ENCODE measurements at regions not wholly inside any gene's neighbourhood (a gene's known extent, or its start where the extent isn't known, plus 50 kb on each side); places are given as distances from the start of the nearest gene placed in this dataset.

DNA sequence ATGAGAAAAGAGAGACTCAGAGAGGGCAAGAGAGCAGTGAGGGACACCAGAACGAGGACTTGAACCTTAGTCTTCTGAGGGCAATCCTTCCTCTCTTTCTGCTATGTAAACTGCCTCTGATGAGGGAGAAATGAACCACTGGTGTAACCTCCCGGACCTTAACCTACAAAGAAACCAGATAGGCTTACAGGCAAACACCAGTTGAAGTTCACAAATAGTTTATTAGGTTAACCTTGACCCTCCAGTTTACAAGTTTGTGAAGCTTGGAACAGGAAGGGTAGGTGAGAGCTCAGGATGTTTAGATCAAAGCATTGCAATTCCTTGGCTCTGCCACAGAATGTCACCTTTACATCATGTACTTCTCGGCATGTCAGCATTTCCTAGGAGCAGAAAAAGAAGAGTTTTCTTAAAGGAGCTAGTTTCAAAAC, 486.4 kb upstream of the SPRED2 start (continued):
- TF ChIP-seq, protein P1, sequence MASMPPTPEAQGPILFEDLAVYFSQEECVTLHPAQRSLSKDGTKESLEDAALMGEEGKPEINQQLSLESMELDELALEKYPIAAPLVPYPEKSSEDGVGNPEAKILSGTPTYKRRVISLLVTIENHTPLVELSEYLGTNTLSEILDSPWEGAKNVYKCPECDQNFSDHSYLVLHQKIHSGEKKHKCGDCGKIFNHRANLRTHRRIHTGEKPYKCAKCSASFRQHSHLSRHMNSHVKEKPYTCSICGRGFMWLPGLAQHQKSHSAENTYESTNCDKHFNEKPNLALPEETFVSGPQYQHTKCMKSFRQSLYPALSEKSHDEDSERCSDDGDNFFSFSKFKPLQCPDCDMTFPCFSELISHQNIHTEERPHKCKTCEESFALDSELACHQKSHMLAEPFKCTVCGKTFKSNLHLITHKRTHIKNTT (CRISPR knock-in tag; IDR thresholded peaks at IDR 0.05): no peak
- no peak for TF ChIP-seq ZNF607 (CRISPR knock-in tag; IDR thresholded peaks at IDR 0.05; ENCODE audit: borderline replicate concordance)
- TF ChIP-seq, protein P2, sequence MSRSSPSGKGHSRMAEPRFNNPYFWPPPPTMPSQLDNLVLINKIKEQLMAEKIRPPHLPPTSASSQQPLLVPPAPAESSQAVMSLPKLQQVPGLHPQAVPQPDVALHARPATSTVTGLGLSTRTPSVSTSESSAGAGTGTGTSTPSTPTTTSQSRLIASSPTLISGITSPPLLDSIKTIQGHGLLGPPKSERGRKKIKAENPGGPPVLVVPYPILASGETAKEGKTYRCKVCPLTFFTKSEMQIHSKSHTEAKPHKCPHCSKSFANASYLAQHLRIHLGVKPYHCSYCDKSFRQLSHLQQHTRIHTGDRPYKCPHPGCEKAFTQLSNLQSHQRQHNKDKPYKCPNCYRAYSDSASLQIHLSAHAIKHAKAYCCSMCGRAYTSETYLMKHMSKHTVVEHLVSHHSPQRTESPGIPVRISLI (CRISPR knock-in tag; IDR thresholded peaks at IDR 0.05; ENCODE audit: borderline replicate concordance): no peak
- no peak for TF ChIP-seq ISX (CRISPR knock-in tag; conservative IDR thresholded peaks at IDR 0.05)
- TF ChIP-seq, protein P3, sequence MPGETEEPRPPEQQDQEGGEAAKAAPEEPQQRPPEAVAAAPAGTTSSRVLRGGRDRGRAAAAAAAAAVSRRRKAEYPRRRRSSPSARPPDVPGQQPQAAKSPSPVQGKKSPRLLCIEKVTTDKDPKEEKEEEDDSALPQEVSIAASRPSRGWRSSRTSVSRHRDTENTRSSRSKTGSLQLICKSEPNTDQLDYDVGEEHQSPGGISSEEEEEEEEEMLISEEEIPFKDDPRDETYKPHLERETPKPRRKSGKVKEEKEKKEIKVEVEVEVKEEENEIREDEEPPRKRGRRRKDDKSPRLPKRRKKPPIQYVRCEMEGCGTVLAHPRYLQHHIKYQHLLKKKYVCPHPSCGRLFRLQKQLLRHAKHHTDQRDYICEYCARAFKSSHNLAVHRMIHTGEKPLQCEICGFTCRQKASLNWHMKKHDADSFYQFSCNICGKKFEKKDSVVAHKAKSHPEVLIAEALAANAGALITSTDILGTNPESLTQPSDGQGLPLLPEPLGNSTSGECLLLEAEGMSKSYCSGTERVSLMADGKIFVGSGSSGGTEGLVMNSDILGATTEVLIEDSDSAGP (CRISPR knock-in tag; IDR thresholded peaks at IDR 0.05; ENCODE audit: borderline replicate concordance): no peak; the same call in 1 of the 2 replicates
- TF ChIP-seq FOXA1 (IDR thresholded peaks at IDR 0.05): no peak
- TF ChIP-seq FOXA1 (CRISPR knock-in tag; IDR thresholded peaks at IDR 0.05): peak; percentile 62
- TF ChIP-seq, protein P4, sequence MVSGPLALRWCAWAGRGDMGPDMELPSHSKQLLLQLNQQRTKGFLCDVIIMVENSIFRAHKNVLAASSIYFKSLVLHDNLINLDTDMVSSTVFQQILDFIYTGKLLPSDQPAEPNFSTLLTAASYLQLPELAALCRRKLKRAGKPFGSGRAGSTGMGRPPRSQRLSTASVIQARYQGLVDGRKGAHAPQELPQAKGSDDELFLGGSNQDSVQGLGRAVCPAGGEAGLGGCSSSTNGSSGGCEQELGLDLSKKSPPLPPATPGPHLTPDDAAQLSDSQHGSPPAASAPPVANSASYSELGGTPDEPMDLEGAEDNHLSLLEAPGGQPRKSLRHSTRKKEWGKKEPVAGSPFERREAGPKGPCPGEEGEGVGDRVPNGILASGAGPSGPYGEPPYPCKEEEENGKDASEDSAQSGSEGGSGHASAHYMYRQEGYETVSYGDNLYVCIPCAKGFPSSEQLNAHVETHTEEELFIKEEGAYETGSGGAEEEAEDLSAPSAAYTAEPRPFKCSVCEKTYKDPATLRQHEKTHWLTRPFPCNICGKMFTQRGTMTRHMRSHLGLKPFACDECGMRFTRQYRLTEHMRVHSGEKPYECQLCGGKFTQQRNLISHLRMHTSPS (CRISPR knock-in tag; IDR thresholded peaks at IDR 0.05; ENCODE audit: low read depth): no peak
- no peak for TF ChIP-seq ZFP36L1 (CRISPR knock-in tag; IDR thresholded peaks at IDR 0.05)
- peak; percentile 12; the same call in 1 of the 2 replicates for TF ChIP-seq SIX4 (CRISPR knock-in tag; IDR thresholded peaks at IDR 0.05)
- no peak for TF ChIP-seq ZNF3 (CRISPR knock-in tag; IDR thresholded peaks at IDR 0.05)
- TF ChIP-seq SRY (CRISPR knock-in tag; IDR thresholded peaks at IDR 0.05): no peak; the same call in 1 of the 2 replicates
- TF ChIP-seq IRX3 (CRISPR knock-in tag; IDR thresholded peaks at IDR 0.05; ENCODE audit: borderline replicate concordance, low read depth): no peak
- no peak for TF ChIP-seq SMARCC2 (IDR thresholded peaks at IDR 0.05)
- TF ChIP-seq KLF16 (CRISPR knock-in tag; IDR thresholded peaks at IDR 0.05): peak in 1 of 2 experiments; percentile 38; a peak in 1 of 4 replicates
- TF ChIP-seq, protein P5, sequence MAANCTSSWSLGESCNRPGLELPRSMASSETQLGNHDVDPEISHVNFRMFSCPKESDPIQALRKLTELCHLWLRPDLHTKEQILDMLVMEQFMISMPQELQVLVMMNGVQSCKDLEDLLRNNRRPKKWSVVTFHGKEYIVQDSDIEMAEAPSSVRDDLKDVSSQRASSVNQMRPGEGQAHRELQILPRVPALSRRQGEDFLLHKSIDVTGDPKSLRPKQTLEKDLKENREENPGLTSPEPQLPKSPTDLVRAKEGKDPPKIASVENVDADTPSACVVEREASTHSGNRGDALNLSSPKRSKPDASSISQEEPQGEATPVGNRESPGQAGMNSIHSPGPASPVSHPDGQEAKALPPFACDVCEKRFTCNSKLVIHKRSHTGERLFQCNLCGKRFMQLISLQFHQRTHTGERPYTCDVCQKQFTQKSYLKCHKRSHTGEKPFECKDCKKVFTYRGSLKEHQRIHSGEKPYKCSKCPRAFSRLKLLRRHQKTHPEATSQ (CRISPR knock-in tag; IDR thresholded peaks at IDR 0.05; ENCODE audit: borderline replicate concordance): no peak
- no peak for TF ChIP-seq ELF4 (CRISPR knock-in tag; IDR thresholded peaks at IDR 0.05; ENCODE audit: borderline replicate concordance)
- TF ChIP-seq, protein P6, sequence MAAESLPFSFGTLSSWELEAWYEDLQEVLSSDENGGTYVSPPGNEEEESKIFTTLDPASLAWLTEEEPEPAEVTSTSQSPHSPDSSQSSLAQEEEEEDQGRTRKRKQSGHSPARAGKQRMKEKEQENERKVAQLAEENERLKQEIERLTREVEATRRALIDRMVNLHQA (CRISPR knock-in tag; IDR thresholded peaks at IDR 0.05): no peak
- TF ChIP-seq EP300 (IDR thresholded peaks at IDR 0.05; ENCODE audit: low read depth in 2 of 2, low read length in 2 of 2): peak in 1 of 2 experiments; percentile 81; a peak in 2 of 4 replicates
- peak; percentile 54; the same call in 1 of the 2 replicates for TF ChIP-seq EP300 (CRISPR knock-in tag; IDR thresholded peaks at IDR 0.05; ENCODE audit: borderline replicate concordance)
- TF ChIP-seq ZEB1 (IDR thresholded peaks at IDR 0.05; ENCODE audit: insufficient replicate concordance, low read depth): no peak
- no peak for TF ChIP-seq GPN1 (CRISPR knock-in tag; IDR thresholded peaks at IDR 0.05; ENCODE audit: borderline replicate concordance)
- no peak for TF ChIP-seq ZNF232 (CRISPR knock-in tag; IDR thresholded peaks at IDR 0.05; ENCODE audit: borderline replicate concordance)
- no peak for TF ChIP-seq NBN (conservative IDR thresholded peaks at IDR 0.05)
- TF ChIP-seq SYNCRIP (IDR thresholded peaks at IDR 0.05; ENCODE audit: insufficient read depth, low read depth, low read length): no peak
